ENCODE measurements at regions not wholly inside any gene's neighbourhood (a gene's known extent, or its start where the extent isn't known, plus 50 kb on each side); places are given as distances from the start of the nearest gene placed in this dataset.

- TF ChIP-seq CHD7 (IDR thresholded peaks at IDR 0.05; ENCODE audit: insufficient replicate concordance, low read length) (no peak), RBBP5 (IDR thresholded peaks at IDR 0.05; ENCODE audit: borderline replicate concordance, low read depth, low read length) (no peak), MAX (IDR thresholded peaks at IDR 0.05) (no peak), POLR2A (IDR thresholded peaks at IDR 0.05; ENCODE audit: control extremely low read depth in 1 of 2, low read depth in 2 of 2, low read length in 2 of 2) (no peak), E2F6 (IDR thresholded peaks at IDR 0.05) (no peak), SP1 (IDR thresholded peaks at IDR 0.05; ENCODE audit: low read depth, low read length) (no peak), SUZ12 (IDR thresholded peaks at IDR 0.05; ENCODE audit: low read length) (no peak), HDAC6 (IDR thresholded peaks at IDR 0.05; ENCODE audit: low read depth, low read length) (no peak), TBP (IDR thresholded peaks at IDR 0.05; ENCODE audit: low read depth, low read length) (no peak), CBX8 (IDR thresholded peaks at IDR 0.05; ENCODE audit: borderline replicate concordance, low read depth, low read length) (no peak), TAF7 (optimal IDR thresholded peaks at IDR 0.05; ENCODE audit: borderline replicate concordance, low read depth, low read length) (no peak), SRF (IDR thresholded peaks at IDR 0.05; ENCODE audit: low read depth, low read length) (no peak)
Measured at GRCh38 chr6:67244037-67244436, 1391.0 kb upstream of the ADGRB3 start (continued).

Measured in H1 (cell line).